HG02938 (cell line): ENCODE measurements at regions not wholly inside any gene's neighbourhood (a gene's known extent, or its start where the extent isn't known, plus 50 kb on each side); places are given as distances from the start of the nearest gene placed in this dataset.

ENCODE experiments used
- ATAC-seq: cut with Tn5 transposase; IDR thresholded peaks from one replicate; pipeline ENCODE4 v1.9.1; 2021; ENCODE audit warnings: mild to moderate bottlenecking, moderate library complexity; ENCODE audit not compliant: unreplicated experiment

GRCh38 chr17:33628500-33629346 is 335.6 kb upstream of the ASIC2 start:
- no peak for ATAC-seq

DNA sequence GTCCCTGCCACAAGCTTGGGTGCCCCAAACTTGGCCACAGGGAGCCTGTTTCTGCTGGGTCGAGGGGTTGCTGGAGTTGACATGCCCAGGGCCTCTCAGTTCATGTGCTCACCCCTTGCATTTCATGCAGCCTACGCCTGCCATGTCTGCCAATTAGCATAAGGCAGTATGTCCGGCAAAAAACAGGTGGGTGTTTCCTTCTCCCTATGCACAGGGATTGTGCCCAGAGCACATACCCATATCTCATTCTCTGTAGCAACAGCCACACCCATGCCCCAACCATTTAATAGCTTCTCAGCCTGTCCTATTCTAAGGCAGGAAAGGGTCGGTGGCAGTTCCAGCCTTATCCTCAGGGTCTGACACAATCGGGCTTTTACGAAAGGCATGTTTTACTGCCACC is 340.4 kb upstream of the ASIC2 start:
- no peak for ATAC-seq

GRCh38 chr17:33637534-33637933 is 344.4 kb upstream of the ASIC2 start:
- ATAC-seq, result no peak

DNA sequence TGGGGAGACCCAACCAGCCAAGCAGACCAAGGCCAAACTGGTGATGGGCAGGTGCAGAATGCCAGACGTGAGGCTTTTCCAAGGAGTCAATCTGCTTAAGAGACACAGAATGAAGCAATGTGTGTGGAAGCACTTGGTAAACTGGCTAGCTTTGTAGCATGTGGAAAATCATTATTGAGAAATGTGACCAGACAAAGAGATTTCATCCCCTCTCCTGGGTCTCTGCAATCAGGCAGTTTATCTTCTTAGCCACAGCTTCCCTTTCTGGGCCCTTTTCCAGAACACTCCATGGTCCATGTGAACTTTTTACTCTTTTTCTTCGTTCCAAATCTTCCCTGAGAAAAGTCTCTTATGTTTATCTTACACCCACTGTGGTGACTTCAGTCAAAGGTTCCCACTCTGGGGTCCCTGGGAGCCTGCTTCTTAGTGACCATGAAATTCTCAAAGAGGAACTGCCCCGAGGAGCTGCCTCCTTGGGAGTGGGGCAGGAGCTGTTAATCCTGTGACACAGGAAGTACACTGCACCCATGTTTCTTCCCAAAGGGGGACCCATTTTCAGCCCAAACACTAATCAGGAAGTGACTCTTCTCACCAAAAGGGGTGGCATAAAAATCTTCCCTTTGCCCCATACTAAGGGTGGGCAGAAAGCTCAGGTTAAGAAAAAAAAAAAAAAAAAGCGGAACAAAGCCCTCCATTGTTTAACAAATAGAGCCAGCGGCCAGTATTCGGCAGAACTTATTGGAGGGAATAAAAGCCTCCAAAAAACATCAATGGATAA is 346.2 kb upstream of the ASIC2 start:
- ATAC-seq, result no peak

DNA sequence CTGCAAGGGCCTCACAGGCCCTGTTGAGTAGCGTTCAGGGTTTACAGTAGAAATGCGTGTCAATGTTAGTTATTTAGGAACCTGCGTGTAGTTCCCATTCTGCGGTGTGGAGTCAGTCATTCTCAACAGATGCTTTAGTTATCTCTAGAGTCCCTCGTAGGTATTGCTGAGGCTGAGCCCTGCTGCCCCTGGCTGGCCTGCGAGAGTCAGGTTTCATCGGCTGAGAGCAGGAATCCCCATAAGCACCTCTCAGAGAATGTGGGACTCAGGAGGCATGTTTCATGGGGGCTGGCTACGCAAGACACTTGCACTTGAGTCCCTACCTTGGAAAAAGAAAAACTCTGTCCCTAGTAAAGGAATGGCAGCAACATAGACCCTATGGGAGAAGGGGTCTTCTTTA is 347.5 kb upstream of the ASIC2 start:
- ATAC-seq, result no peak

DNA sequence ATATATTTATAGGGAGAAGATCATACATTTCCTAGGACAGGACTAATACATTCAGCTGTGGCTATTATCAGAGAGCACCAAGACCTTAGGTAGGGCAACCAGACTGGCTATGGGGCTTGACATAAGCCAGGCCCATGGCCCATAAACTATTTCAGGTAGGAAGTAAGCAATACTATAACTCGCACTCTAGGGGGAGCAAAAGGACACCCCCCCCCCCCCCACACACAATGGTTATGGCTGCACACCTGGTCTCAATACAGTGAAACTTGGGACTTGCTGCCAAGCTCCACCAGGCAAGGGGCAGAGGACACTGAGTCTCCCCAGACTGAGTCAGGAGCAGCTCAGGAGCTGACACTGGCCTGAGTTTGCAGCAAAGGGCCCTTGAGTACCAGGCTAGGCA is 348.9 kb upstream of the ASIC2 start:
- no peak for ATAC-seq

- no peak for ATAC-seq
Observed at GRCh38 chr17:33647956-33648355, 354.9 kb upstream of the ASIC2 start.

DNA sequence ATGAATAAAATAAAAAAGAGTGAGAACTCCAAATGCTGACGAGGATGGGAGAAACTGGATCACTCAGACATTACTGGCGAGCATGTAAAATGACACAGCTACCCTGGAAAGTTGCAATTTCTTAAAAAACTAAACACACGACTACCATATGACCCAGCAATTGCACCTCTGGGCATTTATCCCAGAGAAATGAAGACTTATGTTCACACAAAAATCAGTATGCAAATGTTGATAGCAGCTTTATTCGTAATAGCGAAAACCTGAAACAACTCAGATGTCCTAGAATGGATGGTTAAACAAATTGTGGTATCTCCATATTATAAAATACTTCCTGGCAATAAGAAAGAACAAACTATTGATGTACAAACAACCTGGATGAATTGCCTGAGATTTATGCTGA is 357.2 kb upstream of the ASIC2 start:
- ATAC-seq, result no peak

GRCh38 chr17:33651686-33652085 is 358.6 kb upstream of the ASIC2 start:
- ATAC-seq, result no peak

DNA sequence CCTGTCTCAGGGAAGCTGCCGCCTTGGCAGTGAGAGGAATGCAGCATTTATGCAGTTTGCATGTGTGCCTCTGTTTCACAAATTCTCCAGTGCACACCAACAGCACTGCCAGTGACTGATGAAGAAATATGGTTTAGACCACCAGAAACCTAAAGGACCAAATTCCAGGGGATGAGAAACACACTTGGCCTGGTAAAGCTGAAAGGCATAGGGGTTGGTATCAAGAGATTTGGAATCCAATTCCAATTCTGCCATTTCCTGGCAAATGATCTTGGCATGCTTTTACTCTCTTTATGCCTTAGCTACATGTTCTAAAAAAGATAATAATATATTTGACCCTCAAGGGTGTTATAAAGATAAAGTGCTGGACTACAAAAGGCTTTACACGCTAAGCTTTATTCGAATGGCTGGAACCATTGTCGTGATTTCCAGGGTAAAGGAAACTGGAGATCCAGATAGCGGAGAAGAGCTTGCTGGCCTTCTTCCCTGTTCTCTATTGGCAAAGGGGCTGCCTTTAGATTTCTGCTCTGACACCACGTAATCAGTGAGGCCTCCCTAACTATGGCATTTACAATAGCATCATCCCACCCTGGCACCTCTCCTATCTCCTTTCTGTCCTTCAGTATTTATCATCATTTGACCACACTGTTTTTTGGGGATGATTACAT is 359.8 kb upstream of the ASIC2 start:
- no peak for ATAC-seq

DNA sequence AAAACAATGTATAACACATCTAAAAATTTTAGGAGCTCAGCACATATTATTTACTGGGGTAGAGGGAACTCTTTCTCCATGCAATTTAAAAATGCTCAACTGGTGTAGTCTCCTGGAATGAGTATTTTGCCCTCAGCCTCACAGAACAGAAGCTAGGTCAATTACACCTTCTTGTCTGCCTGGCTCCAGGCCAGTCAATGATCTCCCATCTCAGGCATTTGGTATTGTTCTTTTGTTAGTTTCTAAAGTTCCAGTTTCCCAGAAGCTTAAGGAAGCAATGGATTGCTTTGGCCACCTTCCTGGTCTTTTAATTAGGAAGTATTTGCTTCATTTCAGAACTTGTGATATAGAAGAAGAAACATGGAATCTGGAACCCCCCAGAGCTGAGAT is 360.3 kb upstream of the ASIC2 start:
- ATAC-seq, result no peak

GRCh38 chr17:33657181-33657580 is 364.1 kb upstream of the ASIC2 start:
- no peak for ATAC-seq

- no peak for ATAC-seq
Observed at GRCh38 chr17:33661975-33662374, 368.9 kb upstream of the ASIC2 start.

GRCh38 chr17:33664116-33664840 is 371.2 kb upstream of the ASIC2 start:
- ATAC-seq, result no peak

- no peak for ATAC-seq
Observed at GRCh38 chr17:33667052-33667509, 374.0 kb upstream of the ASIC2 start.

DNA sequence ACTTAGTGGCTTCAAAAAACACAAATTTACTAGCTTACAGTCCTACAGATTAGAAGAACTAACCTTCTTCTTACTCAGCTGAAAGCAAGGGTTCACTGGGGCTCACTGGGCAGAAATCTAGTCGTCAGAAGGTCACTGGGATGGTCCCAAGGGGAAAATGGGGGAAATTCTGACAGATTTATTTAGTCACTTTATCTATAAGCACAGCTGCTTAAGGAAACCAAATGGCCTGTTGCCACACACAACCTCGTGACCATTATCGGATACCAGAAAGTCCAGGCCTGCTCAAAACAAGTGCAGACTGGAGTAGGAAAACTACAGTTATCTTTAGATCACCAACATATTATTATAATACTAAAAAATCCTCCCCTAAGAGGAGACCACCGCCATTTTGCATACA is 374.6 kb upstream of the ASIC2 start:
- no peak for ATAC-seq

DNA sequence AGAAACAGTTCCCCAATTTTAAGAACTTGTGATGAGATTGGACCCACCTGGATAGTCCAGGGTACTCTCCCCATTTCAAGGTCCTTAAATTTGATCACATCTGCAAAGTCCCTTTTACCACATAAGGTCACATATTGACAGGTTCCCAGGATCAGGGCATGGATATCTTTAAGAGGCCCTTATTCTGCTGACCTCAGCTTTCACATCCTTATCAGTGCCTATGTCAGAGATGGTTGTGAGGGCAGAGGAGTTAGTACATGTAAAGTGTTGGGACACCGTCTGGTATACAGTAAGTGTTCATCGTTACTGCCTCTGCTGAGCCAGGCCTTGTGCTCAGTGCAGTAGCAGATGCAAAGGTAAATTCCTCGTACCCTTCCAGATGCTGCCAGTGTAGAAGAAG is 375.4 kb upstream of the ASIC2 start:
- no peak for ATAC-seq

DNA sequence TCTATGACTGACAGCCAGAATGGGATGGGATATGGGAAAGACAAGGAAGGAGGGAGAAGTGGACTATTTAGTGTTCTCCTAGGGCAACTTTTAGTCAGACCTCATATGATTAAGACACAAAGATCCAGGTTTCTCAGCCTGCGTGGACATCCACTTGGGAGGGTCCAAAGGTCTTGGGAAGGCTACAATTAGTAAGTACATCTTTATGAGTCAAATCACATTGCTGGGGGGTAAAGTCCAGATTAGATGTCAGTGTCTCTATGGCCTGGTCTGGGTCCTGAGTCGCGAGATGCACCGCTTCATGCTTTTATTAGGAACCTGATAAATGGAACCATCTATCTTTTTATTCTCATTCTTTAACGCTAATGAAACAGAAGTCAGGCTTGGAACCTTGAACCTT is 378.4 kb upstream of the ASIC2 start:
- ATAC-seq, result no peak

GRCh38 chr17:33674685-33675084 is 381.6 kb upstream of the ASIC2 start:
- ATAC-seq, result peak; percentile 58

- no peak for ATAC-seq
Observed at GRCh38 chr17:33676444-33676843, 383.3 kb upstream of the ASIC2 start.

DNA sequence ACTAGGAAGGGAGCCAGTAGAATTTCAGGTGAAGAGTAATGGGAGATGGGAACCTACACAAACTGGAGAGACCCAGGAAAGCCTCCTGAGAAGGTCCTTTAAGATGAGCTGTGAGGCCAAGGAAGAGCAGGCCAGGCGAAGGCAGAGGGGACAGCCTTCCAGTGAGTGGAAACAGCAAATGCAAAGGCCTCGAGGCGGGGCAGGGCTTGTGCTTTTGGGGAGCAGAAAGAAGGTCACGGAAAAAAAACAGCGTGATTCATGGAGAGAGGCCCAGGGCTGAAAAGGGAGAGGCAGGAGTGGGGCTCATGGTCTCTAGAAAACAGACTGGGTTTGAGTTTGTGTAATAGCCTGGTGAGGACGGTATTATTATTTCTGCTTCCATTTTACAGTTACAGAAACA is 386.5 kb upstream of the ASIC2 start:
- ATAC-seq, result no peak
